Prostate gland (tissue), 2 donors: ENCODE measurements at regions not wholly inside any gene's neighbourhood (a gene's known extent, or its start where the extent isn't known, plus 50 kb on each side); places are given as distances from the start of the nearest gene placed in this dataset.

Experiments used
- CTCF ChIP-seq, 4 experiments: fragments of 200-600 bp in 2 of 4; fragments of 450-650 bp in 2 of 4; sonication (generic) in 2 of 4; IDR thresholded peaks; 1 replicate in 3 of 4; 2 replicates in 1 of 4; pipeline ENCODE4 v1.5.1; 2016 to 2019; ENCODE audit warnings: antibody characterized with exemption in 4 of 4, mild to moderate bottlenecking in 2 of 4, moderate library complexity in 2 of 4
- POLR2AphosphoS5 ChIP-seq: sonication (generic); formaldehyde crosslinking; IDR thresholded peaks from one replicate; pipeline ENCODE4 v1.6.1; 2017; ENCODE audit warnings: antibody characterized with exemption

GRCh38 chr4:164304861-164305260 lies 449.1 kb upstream of the SMIM31 start:
- TF ChIP-seq POLR2AphosphoS5 (no peak), CTCF (IDR thresholded peaks at IDR 0.05) (no peak)
